Adrenal gland (tissue), 9 donors: ENCODE measurements at regions not wholly inside any gene's neighbourhood (a gene's known extent, or its start where the extent isn't known, plus 50 kb on each side); places are given as distances from the start of the nearest gene placed in this dataset.
"Not testable (repeated sequence)": the region's sequence is repeated elsewhere in the genome, so short reads cannot be mapped to it uniquely, and the experiment has no call there.

Source experiments
- DNase-seq, 7 donors: peaks; one replicate each; pipeline ENCODE4 v3.0.0-alpha.2; 2019 to 2020
- H3K27ac ChIP-seq, 5 donors: fragments of 200-600 bp; sonication (generic) in 4 of 5; 1 replicate in 3 of 5; 2 replicates in 2 of 5; pipeline versions ENCODE4 v1.5.1 to v1.8.0; 2016 to 2020; ENCODE audit warnings: mild to moderate bottlenecking in 1 of 5
- H3K27me3 ChIP-seq: fragments of 200-600 bp; 2 replicates; pipeline ENCODE4 v1.8.0; 2021
- H3K36me3 ChIP-seq, 2 donors: fragments of 200-600 bp; replicated peaks in 1 of 2; 1 replicate in 1 of 2; 2 replicates in 1 of 2; pipeline versions ENCODE4 v1.5.1 to v1.8.0; 2018 to 2022
- H3K4me1 ChIP-seq, 2 donors: fragments of 200-600 bp; replicated peaks in 1 of 2; 1 replicate in 1 of 2; 2 replicates in 1 of 2; pipeline versions ENCODE4 v1.5.1 to v1.8.0; 2018 to 2021
- H3K4me3 ChIP-seq, 4 donors: fragments of 200-600 bp; sonication (generic) in 3 of 4; one replicate each; pipeline ENCODE4 v1.5.1; 2016 to 2018
- H3K9me3 ChIP-seq, 3 donors: fragments of 200-600 bp; sonication (generic) in 1 of 3; replicated peaks in 1 of 3; 1 replicate in 2 of 3; 2 replicates in 1 of 3; pipeline versions ENCODE4 v1.5.1 to v1.8.0; 2016 to 2021
- POLR2A ChIP-seq, 2 donors: fragments of 450-650 bp; IDR thresholded peaks; one replicate each; pipeline ENCODE4 v1.6.1; 2017; ENCODE audit warnings: antibody characterized with exemption in 2 of 2, mild to moderate bottlenecking in 2 of 2, moderate library complexity in 1 of 2
- WGBS, 4 donors: extraction: QIAGEN DNeasy Blood & Tissue Kit in 2 of 4; methylation state at CpG; one replicate each; pipeline versions ENCODE4 v1.1.5 to v1.1.7; 2013 to 2017; 5-methylcytosine and 5-hydroxymethylcytosine counted together
- intact Hi-C, 2 donors: fragments of 100-400 bp; cut with DNase I; formaldehyde crosslinking; loops; one replicate each; pipeline versions ENCODE4 v1.14.1 to v1.15.0; 2022 to 2023
- TF ChIP-seq, protein P1 (sequence below), 6 experiments: fragments of 450-650 bp in 4 of 6; fragments of 200-600 bp in 2 of 6; sonication (generic) in 1 of 6; IDR thresholded peaks; 1 replicate in 5 of 6; 2 replicates in 1 of 6; pipeline versions ENCODE4 v1.5.1 to v1.8.0; 2016 to 2021; ENCODE audit warnings: antibody characterized with exemption in 6 of 6, mild to moderate bottlenecking in 2 of 6, moderate library complexity in 1 of 6
- donor health status: healthy with polysubstance abuse.
- donor health status: Bipolar disorder and iron deficiency.
- donor health status: DM: yes; HTN: yes; CAD: no.
- donor health status: DM: no; HTN: no; CAD: no.
- donor health status: DM: no; HTN: no; CAD: no.

DNA sequence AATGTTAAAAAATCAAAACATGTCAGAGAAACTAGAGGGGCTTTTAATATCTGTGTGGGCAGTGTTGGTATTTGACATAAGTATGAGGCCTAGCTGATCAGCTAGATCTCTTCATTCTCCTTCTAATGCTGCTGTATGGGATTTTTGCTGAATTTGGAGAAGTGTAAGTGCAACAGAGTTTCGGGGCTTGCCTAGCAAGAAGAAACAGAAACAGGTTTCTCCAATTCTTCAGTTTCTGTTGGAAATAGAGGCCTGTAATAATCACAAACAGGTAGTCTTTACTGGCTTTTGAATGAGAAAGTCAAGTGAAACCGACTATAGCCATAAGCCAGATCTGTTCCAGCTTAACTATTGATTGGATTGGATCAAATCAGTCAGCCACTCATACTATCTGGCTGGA lies 96.4 kb upstream of the PCLO start:
- H3K27me3 ChIP-seq = no peaks in the 10 kb centered on the region
- no peaks in the 10 kb centered on the region for H3K36me3 ChIP-seq
- TF ChIP-seq, protein P1, sequence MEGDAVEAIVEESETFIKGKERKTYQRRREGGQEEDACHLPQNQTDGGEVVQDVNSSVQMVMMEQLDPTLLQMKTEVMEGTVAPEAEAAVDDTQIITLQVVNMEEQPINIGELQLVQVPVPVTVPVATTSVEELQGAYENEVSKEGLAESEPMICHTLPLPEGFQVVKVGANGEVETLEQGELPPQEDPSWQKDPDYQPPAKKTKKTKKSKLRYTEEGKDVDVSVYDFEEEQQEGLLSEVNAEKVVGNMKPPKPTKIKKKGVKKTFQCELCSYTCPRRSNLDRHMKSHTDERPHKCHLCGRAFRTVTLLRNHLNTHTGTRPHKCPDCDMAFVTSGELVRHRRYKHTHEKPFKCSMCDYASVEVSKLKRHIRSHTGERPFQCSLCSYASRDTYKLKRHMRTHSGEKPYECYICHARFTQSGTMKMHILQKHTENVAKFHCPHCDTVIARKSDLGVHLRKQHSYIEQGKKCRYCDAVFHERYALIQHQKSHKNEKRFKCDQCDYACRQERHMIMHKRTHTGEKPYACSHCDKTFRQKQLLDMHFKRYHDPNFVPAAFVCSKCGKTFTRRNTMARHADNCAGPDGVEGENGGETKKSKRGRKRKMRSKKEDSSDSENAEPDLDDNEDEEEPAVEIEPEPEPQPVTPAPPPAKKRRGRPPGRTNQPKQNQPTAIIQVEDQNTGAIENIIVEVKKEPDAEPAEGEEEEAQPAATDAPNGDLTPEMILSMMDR (IDR thresholded peaks at IDR 0.05) = no peak
- no peak for TF ChIP-seq POLR2A (IDR thresholded peaks at IDR 0.05)
- H3K27ac ChIP-seq = no peak overlapping the region
- intact Hi-C loops = no loop called here
- DNase-seq = no peak
- WGBS, 4 donors = 84 to 90% (median 87%) methylated on average over 2 of the region's 2 CpGs
- no peaks in the 10 kb centered on the region for H3K4me1 ChIP-seq
- no peak overlapping the region for H3K4me3 ChIP-seq
- no peaks in the 10 kb centered on the region for H3K9me3 ChIP-seq

DNA sequence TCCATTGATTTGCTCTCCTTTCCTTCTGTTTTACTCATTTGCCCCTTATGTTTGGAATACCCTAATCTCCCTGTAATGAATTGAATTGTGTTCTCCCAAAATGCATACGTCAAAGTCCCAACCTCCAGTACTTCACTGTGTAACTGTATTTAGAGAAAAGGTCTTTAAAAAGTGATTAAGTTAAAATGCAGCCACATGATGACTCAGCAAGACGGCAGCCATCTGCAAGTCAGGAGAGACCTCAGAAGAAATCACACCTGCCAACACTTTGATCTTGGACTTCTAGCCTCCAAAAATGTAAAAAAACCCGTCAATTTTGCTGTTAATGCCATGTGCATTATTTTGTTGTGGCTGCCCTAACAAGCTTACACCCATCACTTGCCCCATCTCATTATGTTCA lies 85.3 kb upstream of the PCLO start:
- WGBS, 4 donors = 71 to 88% (median 74%) methylated on average over 3 of the region's 3 CpGs
- no peaks in the 10 kb centered on the region for H3K4me1 ChIP-seq
- H3K36me3 ChIP-seq = no peaks in the 10 kb centered on the region
- no peak overlapping the region for H3K4me3 ChIP-seq
- intact Hi-C loops = no loop called here
- H3K9me3 ChIP-seq = peaks cover 0 to 7% (median 0%) of the 10 kb centered on the region in 3 donors
- H3K27ac ChIP-seq = no peak overlapping the region
- DNase-seq = no peak
- H3K27me3 ChIP-seq = no peaks in the 10 kb centered on the region
- no peak for TF ChIP-seq POLR2A (IDR thresholded peaks at IDR 0.05)
- TF ChIP-seq, protein P1 (IDR thresholded peaks at IDR 0.05) = no peak

DNA sequence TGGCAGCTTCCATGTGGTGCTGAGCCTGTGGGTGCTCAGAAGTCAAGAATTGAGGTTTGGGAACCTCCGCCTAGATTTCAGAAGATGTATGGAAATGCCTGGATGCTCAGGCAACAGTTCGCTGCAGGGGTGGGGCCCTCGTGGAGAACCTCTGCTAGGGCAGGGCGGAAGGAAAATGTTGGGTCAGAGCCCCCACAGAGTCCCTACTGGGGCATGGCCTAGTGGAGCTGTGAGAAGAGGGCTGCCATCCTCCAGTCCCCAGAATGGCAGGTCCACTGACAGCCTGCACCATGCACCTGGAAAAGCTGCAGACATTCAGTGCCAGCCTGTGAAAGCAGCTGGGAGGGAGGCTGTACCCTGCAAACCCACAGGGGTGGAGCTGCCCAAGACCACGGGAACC lies 56.5 kb upstream of the PCLO start:
- H3K27me3 ChIP-seq, DNase-seq, H3K4me1 ChIP-seq, H3K4me3 ChIP-seq, H3K9me3 ChIP-seq, H3K27ac ChIP-seq, H3K36me3 ChIP-seq, intact Hi-C loops: not testable (repeated sequence)
- 70 to 90% (median 87%) methylated on average over 1 to 5 of the region's 5 CpGs for WGBS, 4 donors

DNA sequence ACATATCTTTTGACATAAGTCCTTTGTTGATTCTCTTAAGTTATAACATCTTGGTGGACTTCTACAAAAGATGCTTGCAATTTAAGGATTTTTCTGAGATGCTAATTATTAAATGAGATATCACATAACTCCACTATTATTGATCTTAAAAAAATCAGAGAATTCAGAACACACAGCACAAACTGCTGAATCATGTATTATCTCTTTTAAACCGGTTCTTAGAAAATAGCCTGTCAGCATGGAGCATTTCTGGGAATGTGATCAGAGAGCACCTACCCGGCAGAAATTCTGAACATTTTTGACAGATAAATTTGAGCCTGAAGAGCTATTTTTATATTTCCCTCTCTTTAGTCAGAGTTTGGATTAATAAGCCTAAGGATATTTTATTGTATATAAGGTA lies 50.2 kb upstream of the PCLO start:
- no peaks in the 10 kb centered on the region for H3K27me3 ChIP-seq
- intact Hi-C loops = no loop called here
- no peak overlapping the region for H3K4me3 ChIP-seq
- 62 to 79% (median 74%) methylated on average over 2 of the region's 2 CpGs for WGBS, 4 donors
- no peaks in the 10 kb centered on the region for H3K4me1 ChIP-seq
- no peaks in the 10 kb centered on the region for H3K36me3 ChIP-seq
- H3K9me3 ChIP-seq = no peaks in the 10 kb centered on the region
- DNase-seq = no peak
- no peak overlapping the region for H3K27ac ChIP-seq
- TF ChIP-seq, protein P1 (IDR thresholded peaks at IDR 0.05) = no peak
- no peak for TF ChIP-seq POLR2A (IDR thresholded peaks at IDR 0.05)
